NB4 (cell line): ENCODE measurements at regions not wholly inside any gene's neighbourhood (a gene's known extent, or its start where the extent isn't known, plus 50 kb on each side); places are given as distances from the start of the nearest gene placed in this dataset.

Source experiments
- CTCF ChIP-seq: IDR thresholded peaks from one replicate; pipeline ENCODE4 v1.5.1; 2012; ENCODE audit warnings: low read depth, low read length
- MAX ChIP-seq: IDR thresholded peaks from 2 replicates; pipeline ENCODE4 v1.6.1; 2011; ENCODE audit warnings: low read depth, low read length
- POLR2A ChIP-seq: IDR thresholded peaks from 2 replicates; pipeline ENCODE4 v1.6.1; 2011; ENCODE audit warnings: mild to moderate bottlenecking; ENCODE audit not compliant: insufficient read length; ENCODE audit errors: extremely low read depth

GRCh38 chr9:16342246-16343020 is 528.0 kb downstream of the BNC2 start:
- TF ChIP-seq CTCF = no peak
- TF ChIP-seq POLR2A = no peak
- no peak for TF ChIP-seq MAX
